HEK293T (cell line): ENCODE measurements at regions not wholly inside any gene's neighbourhood (a gene's known extent, or its start where the extent isn't known, plus 50 kb on each side); places are given as distances from the start of the nearest gene placed in this dataset.

Experiments used
- CTCF ChIA-PET: fragments of 350-600 bp; formaldehyde crosslinking; extraction: SDS; loops from one replicate; lab custom pipeline; 2021; ENCODE audit warnings: antibody characterized with exemption, inconsistent platforms; lab: Yijun Ruan, JAX
- POLR2A ChIA-PET: fragments of 350-600 bp; formaldehyde crosslinking; extraction: SDS; loops from one replicate; lab custom pipeline; 2020; ENCODE audit warnings: antibody characterized with exemption, inconsistent platforms; lab: Yijun Ruan, JAX
- DNase-seq: peaks from one replicate; pipeline ENCODE4 v3.0.0; 2012; ENCODE audit warnings: mixed read lengths; ENCODE audit errors: extremely low spot score
- ARNT ChIP-seq: fragments of 450-650 bp; IDR thresholded peaks from 2 replicates; pipeline ENCODE4 v1.6.1; 2017; ENCODE audit warnings: mild to moderate bottlenecking
- BHLHE40 ChIP-seq: fragments of 450-650 bp; IDR thresholded peaks from 2 replicates; pipeline ENCODE4 v1.6.1; 2016; ENCODE audit warnings: mild to moderate bottlenecking, moderate library complexity, borderline replicate concordance
- CTBP1 ChIP-seq: fragments of 450-650 bp; IDR thresholded peaks from 2 replicates; pipeline ENCODE4 v1.6.1; 2016; ENCODE audit warnings: borderline replicate concordance
- ELF4 ChIP-seq: fragments of 450-650 bp; IDR thresholded peaks from 2 replicates; pipeline ENCODE4 v1.6.1; 2017; ENCODE audit warnings: antibody characterized with exemption
- FOXA1 ChIP-seq: fragments of 450-650 bp; IDR thresholded peaks from 2 replicates; pipeline ENCODE4 v1.6.1; 2016; ENCODE audit warnings: mild to moderate bottlenecking
- FOXK2 ChIP-seq: fragments of 450-650 bp; IDR thresholded peaks from 2 replicates; pipeline ENCODE4 v1.6.1; 2016; ENCODE audit warnings: mild to moderate bottlenecking
- FOXM1 ChIP-seq: fragments of 450-650 bp; IDR thresholded peaks from 2 replicates; pipeline ENCODE4 v1.6.1; 2017; ENCODE audit warnings: mild to moderate bottlenecking, borderline replicate concordance
- HDGF ChIP-seq: fragments of 450-650 bp; IDR thresholded peaks from 2 replicates; pipeline ENCODE4 v1.6.1; 2017; ENCODE audit warnings: antibody characterized with exemption, borderline replicate concordance
- L3MBTL2 ChIP-seq: fragments of 450-650 bp; conservative IDR thresholded peaks from 2 replicates; pipeline ENCODE4 v1.6.1; 2016; ENCODE audit warnings: mild to moderate bottlenecking
- LEF1 ChIP-seq: fragments of 450-650 bp; IDR thresholded peaks from 2 replicates; pipeline ENCODE4 v1.6.1; 2017; ENCODE audit warnings: mild to moderate bottlenecking, borderline replicate concordance
- NFRKB ChIP-seq: fragments of 450-650 bp; IDR thresholded peaks from 2 replicates; pipeline ENCODE4 v1.6.1; 2016; ENCODE audit warnings: mild to moderate bottlenecking, moderate library complexity
- PKNOX1 ChIP-seq: fragments of 450-650 bp; IDR thresholded peaks from 2 replicates; pipeline ENCODE4 v1.6.1; 2016
- SP1 ChIP-seq: fragments of 450-650 bp; IDR thresholded peaks from 2 replicates; pipeline ENCODE4 v1.6.1; 2017
- SUZ12 ChIP-seq: fragments of 450-650 bp; IDR thresholded peaks from 2 replicates; pipeline ENCODE4 v1.6.1; 2016; ENCODE audit warnings: mild to moderate bottlenecking
- TARDBP ChIP-seq: fragments of 450-650 bp; IDR thresholded peaks from 2 replicates; pipeline ENCODE4 v1.6.1; 2016
- ZNF384 ChIP-seq: fragments of 450-650 bp; IDR thresholded peaks from 2 replicates; pipeline ENCODE4 v1.6.1; 2016

DNA sequence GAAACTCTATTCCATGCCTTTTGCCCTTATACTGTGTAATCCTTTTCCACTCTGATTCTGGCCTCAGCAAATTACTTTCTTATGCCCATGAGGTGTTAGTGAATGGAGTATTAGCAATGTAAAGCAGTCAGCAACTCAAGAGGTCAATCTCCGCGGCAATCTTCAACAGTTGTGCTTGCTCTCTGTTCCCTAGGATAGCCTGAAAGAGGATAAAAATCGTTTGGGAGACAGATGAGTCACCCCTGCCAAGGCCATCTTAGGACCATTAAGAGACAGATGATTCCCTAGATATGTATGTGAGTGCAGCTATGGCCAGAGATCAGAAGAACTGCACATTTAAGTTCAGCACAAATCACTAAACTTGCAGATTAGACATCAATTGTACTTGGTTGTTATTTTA lies 1145.8 kb downstream of the GALC start:
- no peak for DNase-seq
- CTCF ChIA-PET: no interaction called here
- POLR2A ChIA-PET: no interaction called here
- no peak for TF ChIP-seq HDGF
- no peak for TF ChIP-seq FOXA1
- no peak for TF ChIP-seq ARNT
- no peak for TF ChIP-seq PKNOX1
- TF ChIP-seq NFRKB: no peak
- TF ChIP-seq FOXM1: no peak
- no peak for TF ChIP-seq SP1
- TF ChIP-seq CTBP1: no peak

DNA sequence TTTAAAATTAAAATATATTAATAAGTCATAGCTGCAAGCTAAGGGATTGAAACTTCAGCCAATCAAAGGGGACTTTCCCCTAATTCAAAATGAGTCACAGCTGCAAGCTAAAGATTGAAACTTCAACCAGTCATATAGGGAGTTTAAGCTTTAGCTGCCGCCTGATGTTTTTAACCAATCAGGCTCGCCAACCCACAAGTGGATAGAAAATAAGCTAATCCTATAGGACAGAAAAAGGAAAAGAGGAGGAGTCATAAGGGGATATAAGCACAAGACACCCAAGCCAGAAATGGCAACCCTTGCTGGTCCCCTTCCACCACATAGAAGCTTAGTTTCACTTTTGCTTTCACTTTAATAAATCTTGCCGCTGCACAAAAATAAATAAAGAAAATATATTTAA lies 1154.6 kb downstream of the GALC start:
- no peak for DNase-seq
- POLR2A ChIA-PET: no interaction called here
- CTCF ChIA-PET: no interaction called here
- TF ChIP-seq L3MBTL2 (no peak), NFRKB (no peak), SUZ12 (no peak), TARDBP (no peak), BHLHE40 (no peak), ELF4 (no peak), ARNT (no peak), FOXA1 (no peak), CTBP1 (no peak)

DNA sequence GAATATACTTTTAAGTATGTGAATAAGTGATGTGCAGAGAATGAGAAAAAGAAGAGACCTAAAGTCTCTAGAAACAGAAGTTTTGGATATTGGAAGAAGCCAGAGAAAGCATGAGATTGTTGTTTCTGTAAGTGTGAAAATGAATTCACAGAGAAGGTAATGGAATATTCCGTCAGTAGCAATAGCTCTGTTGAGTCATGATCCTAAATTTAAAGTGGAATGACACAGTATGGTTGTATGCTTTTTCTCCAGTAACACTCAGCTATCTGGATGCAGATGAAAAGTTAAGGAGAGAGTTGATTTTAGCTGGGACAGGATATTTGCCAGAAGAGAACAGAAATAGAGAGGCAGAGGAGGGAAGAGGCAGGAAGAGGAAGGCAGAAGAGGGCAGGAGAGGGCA lies 1166.3 kb downstream of the GALC start:
- POLR2A ChIA-PET: no interaction called here

GRCh38 chr14:86824167-86824566 lies 1168.8 kb downstream of the GALC start:
- CTCF ChIA-PET: no interaction called here
- TF ChIP-seq TARDBP: no peak
- TF ChIP-seq FOXA1: no peak
- TF ChIP-seq ZNF384: no peak
- TF ChIP-seq HDGF: no peak
- DNase-seq: no peak
- POLR2A ChIA-PET: no interaction called here

More for the DNA sequence above, 1166.3 kb downstream of the GALC start:
- TF ChIP-seq ELF4 (no peak), BHLHE40 (no peak), FOXM1 (no peak), HDGF (no peak), ARNT (no peak), FOXA1 (no peak), SP1 (no peak), TARDBP (no peak), SUZ12 (no peak), NFRKB (no peak), FOXK2 (no peak), PKNOX1 (no peak), CTBP1 (no peak), ZNF384 (no peak), L3MBTL2 (no peak), LEF1 (no peak)
- CTCF ChIA-PET: no interaction called here
- DNase-seq: no peak

DNA sequence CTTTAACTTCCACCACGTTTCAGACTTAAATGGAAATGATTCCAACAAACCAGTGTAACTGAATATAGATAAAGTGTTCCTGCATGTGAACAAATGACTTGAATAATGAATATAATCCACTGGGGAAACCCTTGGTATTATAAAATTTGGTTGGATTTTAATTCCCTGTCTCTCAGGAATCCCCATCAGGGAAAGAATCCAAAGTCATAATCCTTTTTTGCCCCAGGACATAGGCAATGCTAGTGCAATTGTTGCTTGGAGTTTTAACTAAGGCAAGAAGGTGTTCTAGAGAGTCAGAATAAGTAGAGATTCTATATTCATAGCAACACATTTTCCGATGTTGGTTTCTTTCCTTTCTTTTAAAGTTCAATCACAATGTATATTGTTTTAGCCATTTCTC lies 1169.4 kb downstream of the GALC start:
- TF ChIP-seq FOXA1: no peak
- no peak for TF ChIP-seq LEF1
- no peak for TF ChIP-seq HDGF
- no peak for TF ChIP-seq ZNF384
- TF ChIP-seq ELF4: no peak
- TF ChIP-seq FOXK2: no peak
- TF ChIP-seq NFRKB: no peak
- TF ChIP-seq FOXM1: no peak
- TF ChIP-seq TARDBP: no peak
- no peak for TF ChIP-seq SP1
- TF ChIP-seq PKNOX1: no peak
- TF ChIP-seq ARNT: no peak
- DNase-seq: no peak
- ChIA-PET CTCF (no interaction called here), POLR2A (no interaction called here)

- no peak for TF ChIP-seq FOXA1
- TF ChIP-seq BHLHE40: no peak
- no peak for TF ChIP-seq FOXM1
- TF ChIP-seq TARDBP: no peak
- no peak for TF ChIP-seq L3MBTL2
- TF ChIP-seq HDGF: no peak
- no peak for TF ChIP-seq ELF4
- no peak for TF ChIP-seq FOXK2
- no peak for TF ChIP-seq NFRKB
- no peak for TF ChIP-seq SUZ12
- no peak for TF ChIP-seq ZNF384
- TF ChIP-seq PKNOX1: no peak
- no peak for TF ChIP-seq LEF1
- no peak for TF ChIP-seq SP1
- TF ChIP-seq ARNT: no peak
- TF ChIP-seq CTBP1: no peak
- ChIA-PET CTCF (no interaction called here), POLR2A (no interaction called here)
- DNase-seq: no peak
Observed at GRCh38 chr14:86815341-86815740, 1177.6 kb downstream of the GALC start.

- no peak for DNase-seq
- POLR2A ChIA-PET: no interaction called here
- no peak for TF ChIP-seq CTBP1
- CTCF ChIA-PET: no interaction called here
Observed at GRCh38 chr14:86802726-86803125, 1190.3 kb downstream of the GALC start.
